TTC549 (cell line): ENCODE measurements at regions not wholly inside any gene's neighbourhood (a gene's known extent, or its start where the extent isn't known, plus 50 kb on each side); places are given as distances from the start of the nearest gene placed in this dataset.
"Not testable (repeated sequence)": the region's sequence is repeated elsewhere in the genome, so short reads cannot be mapped to it uniquely, and the experiment has no call there.

Source experiments
- FAIRE-seq: peaks from 2 replicates; lab custom pipeline; 2012; peaks lifted over from hg19 to GRCh38; lab: Jason Lieb, UNC

- FAIRE-seq, result no peak
Measured at GRCh38 chr7:84941936-84942335, 244.9 kb downstream of the SEMA3D start.

GRCh38 chr7:84941291-84941690 is 245.6 kb downstream of the SEMA3D start:
- FAIRE-seq, result no peak

- no peak for FAIRE-seq
Measured at GRCh38 chr7:84939888-84940287, 247.0 kb downstream of the SEMA3D start.

GRCh38 chr7:84939442-84939841 is 247.4 kb downstream of the SEMA3D start:
- no peak for FAIRE-seq

GRCh38 chr7:84924353-84924752 is 262.5 kb downstream of the SEMA3D start:
- no peak for FAIRE-seq

GRCh38 chr7:84923348-84923747 is 263.5 kb downstream of the SEMA3D start:
- no peak for FAIRE-seq

- FAIRE-seq, result no peak
Measured at GRCh38 chr7:84921154-84921553, 265.7 kb downstream of the SEMA3D start.

- FAIRE-seq, result not testable (repeated sequence)
Measured at GRCh38 chr7:84916973-84917372, 269.9 kb downstream of the SEMA3D start.

DNA sequence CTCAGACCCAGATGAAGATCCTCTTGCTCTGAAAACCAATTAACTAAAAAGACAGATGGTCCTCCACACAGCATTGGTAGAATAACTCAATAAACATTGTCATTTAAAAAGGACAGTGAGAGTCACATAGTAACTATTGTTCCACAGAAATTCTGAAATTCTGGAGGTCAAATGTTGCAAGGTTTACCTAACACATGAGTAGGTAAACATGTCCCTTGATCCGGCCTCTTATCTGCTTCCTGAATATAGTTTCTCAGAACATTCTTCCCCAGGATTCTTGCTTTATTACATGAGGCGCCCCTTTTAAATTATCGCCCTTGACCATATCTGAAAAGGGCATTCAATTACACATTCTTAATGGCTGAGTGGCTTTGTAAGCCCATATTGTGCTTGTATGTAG is 270.7 kb downstream of the SEMA3D start:
- FAIRE-seq, result no peak

DNA sequence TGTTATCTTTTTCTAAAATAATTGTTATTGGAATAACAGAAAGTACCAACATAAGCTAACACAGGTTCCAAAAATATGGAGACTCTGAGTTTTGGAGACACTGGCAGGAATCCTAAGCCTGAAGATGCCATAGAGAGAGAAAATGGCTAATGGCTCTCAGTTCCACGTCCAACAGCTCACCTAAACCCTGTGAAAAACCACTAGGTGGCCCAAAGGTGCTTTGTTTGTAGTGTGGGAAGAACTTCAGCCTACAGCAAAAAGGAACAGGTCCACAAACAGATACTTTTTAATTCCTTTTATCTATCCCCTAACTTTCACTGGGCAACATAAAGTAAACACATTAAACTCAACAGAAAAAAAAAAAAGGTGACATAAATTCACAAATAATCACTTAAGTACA is 272.3 kb downstream of the SEMA3D start:
- FAIRE-seq, result no peak

- FAIRE-seq, result no peak
Measured at GRCh38 chr7:84913731-84914130, 273.1 kb downstream of the SEMA3D start.

GRCh38 chr7:84912993-84913635 is 273.7 kb downstream of the SEMA3D start:
- no peak for FAIRE-seq

GRCh38 chr7:84912537-84912936 is 274.3 kb downstream of the SEMA3D start:
- no peak for FAIRE-seq

DNA sequence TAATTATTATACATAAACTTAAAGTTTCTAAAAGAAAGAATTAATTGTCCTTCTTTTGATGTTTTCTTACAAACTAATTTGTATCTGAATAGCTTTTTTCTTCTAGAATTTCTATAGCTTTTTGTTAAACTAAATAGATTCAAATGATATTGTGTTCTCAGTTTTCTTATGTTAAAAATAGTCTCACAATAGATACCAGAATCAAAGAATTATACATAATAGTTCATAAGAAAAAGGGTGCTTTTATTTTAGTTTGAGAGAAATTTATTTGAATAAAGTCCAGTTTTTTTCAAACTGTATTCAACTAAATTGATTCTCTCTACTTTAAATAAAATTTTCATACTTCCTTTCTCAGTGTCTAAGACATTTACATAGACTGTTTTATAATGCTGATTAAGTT is 274.8 kb downstream of the SEMA3D start:
- no peak for FAIRE-seq

- FAIRE-seq, result no peak
Measured at GRCh38 chr7:84911077-84911476, 275.8 kb downstream of the SEMA3D start.

- not testable (repeated sequence) for FAIRE-seq
Measured at GRCh38 chr7:84910322-84910721, 276.5 kb downstream of the SEMA3D start.

- FAIRE-seq, result no peak
Measured at GRCh38 chr7:84908196-84908793, 278.6 kb downstream of the SEMA3D start.

GRCh38 chr7:84906889-84907288 is 280.0 kb downstream of the SEMA3D start:
- no peak for FAIRE-seq

DNA sequence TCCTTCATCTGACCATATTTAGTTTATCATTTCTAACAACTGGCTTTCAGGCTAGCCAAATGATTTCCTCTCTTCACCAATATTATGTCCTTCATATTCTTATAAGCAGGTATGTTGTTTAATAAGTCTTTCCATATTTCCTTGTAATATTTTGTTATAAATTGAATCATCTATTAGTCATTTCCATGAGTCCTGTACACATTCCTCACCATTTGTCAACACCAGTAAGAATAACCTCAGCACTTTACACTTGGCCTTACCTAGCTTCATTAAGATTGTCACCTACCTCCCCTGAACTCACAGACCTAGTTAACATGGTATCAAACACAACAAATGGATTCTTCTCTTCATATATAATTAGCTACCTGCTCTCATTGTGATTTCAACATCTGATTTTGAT is 282.3 kb downstream of the SEMA3D start:
- no peak for FAIRE-seq

GRCh38 chr7:84901366-84901765 is 285.5 kb downstream of the SEMA3D start:
- no peak for FAIRE-seq

DNA sequence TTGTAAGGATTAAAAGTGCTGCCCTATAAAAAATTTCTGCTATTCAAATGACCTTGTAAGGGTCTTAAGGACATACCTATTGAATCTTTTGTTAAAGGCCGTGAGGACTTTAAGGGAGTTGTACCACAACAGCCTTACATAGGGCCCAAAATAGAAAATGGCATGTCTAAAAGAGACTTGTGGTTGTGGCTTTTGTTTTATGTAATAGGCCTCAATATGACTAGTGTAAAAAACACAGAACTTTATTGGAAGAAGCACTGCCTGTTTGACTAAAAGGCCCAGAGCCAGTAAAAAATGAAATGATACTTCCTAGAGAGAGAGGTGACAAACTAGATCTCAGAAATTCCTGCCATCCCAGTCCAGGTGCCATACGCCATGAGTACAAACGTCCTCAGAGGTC is 286.6 kb downstream of the SEMA3D start:
- no peak for FAIRE-seq

DNA sequence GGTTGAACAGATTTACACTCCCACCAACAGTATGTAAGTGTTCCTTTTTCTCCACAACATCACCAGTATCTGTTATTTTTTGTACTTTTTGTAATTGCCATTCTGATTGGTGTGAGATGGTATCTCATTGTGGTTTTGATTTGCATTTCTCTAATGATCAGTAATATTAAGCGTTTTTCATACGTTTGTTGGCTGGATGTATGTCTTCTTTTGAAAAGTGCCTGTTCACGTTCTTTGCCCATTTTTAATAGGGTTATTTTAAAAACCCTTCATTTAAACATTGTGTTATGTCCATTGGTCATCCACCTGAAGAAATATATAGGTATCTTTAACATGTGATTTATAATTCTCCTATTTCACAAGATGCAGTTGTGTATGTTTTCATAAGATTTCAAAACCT is 291.3 kb downstream of the SEMA3D start:
- no peak for FAIRE-seq

DNA sequence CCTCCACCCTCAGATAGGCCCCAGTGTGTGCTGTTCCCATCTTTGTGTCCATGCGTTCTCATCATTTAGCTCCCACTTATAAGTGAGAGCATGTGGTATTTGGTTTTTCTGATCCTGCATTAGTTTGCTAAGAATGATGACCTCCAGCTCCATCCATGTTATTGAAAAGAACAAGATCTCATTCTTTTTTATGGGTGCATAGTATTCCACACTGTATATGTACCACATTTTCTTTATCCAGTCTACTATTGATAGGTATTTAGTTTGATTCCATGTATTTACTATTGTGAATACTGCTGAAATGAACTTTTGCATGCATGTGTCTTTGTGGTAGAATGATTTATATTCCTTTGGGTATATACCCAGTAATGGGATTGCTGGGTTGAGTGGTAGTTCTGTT is 303.3 kb downstream of the SEMA3D start:
- FAIRE-seq, result not testable (repeated sequence)

GRCh38 chr7:84880326-84880997 is 306.4 kb downstream of the SEMA3D start:
- FAIRE-seq, result not testable (repeated sequence)
